Psoas muscle (tissue), 7 donors: ENCODE measurements at regions not wholly inside any gene's neighbourhood (a gene's known extent, or its start where the extent isn't known, plus 50 kb on each side); places are given as distances from the start of the nearest gene placed in this dataset.

Experiments
- ATAC-seq, 4 donors: fragments of 200-7000 bp; cut with Tn5 transposase; one replicate each; pipeline ENCODE4 v1.9.1; 2020; ENCODE audit warnings: moderate library complexity in 3 of 4, mild to moderate bottlenecking in 2 of 4
- DNase-seq, 2 donors: peaks; one replicate each; pipeline ENCODE4 v3.0.0-alpha.2; 2020
- H3K27ac ChIP-seq: fragments of 200-600 bp; one replicate; pipeline ENCODE4 v1.8.0; 2022
- H3K27me3 ChIP-seq, 3 donors: fragments of 200-600 bp in 1 of 3; one replicate each; pipeline versions ENCODE4 v1.6.1 to v1.8.0; 2013 to 2022; ENCODE audit warnings: low read length in 2 of 3, mild to moderate bottlenecking in 2 of 3, moderate library complexity in 1 of 3; ENCODE audit not compliant: insufficient read depth in 3 of 3
- H3K36me3 ChIP-seq, 2 donors: fragments of 200-600 bp in 1 of 2; one replicate each; pipeline versions ENCODE4 v1.6.1 to v1.8.0; 2013 to 2022; ENCODE audit warnings: low read depth in 1 of 2, mild to moderate bottlenecking in 1 of 2, moderate library complexity in 1 of 2; ENCODE audit not compliant: insufficient read depth in 1 of 2
- H3K4me1 ChIP-seq: fragments of 200-600 bp; one replicate; pipeline ENCODE4 v1.8.0; 2022
- H3K4me3 ChIP-seq: fragments of 200-600 bp; one replicate; pipeline ENCODE4 v1.8.0; 2022; ENCODE audit warnings: mild to moderate bottlenecking
- H3K9me3 ChIP-seq: fragments of 200-600 bp; one replicate; pipeline ENCODE4 v1.8.0; 2022
- CTCF ChIP-seq: fragments of 200-600 bp; IDR thresholded peaks from one replicate; pipeline ENCODE4 v1.8.0; 2022; ENCODE audit warnings: antibody characterized with exemption
- WGBS, 3 donors: extraction: QIAGEN DNeasy Blood & Tissue Kit; methylation state at CpG; one replicate each; pipeline versions ENCODE4 v1.1.6 to v1.1.7; 2013; 5-methylcytosine and 5-hydroxymethylcytosine counted together
- intact Hi-C, 2 donors: fragments of 100-400 bp; cut with DNase I; formaldehyde crosslinking; loops; one replicate each; pipeline versions ENCODE4 v1.11.0 to v1.14.2; 2022
- donor health status: healthy with polysubstance abuse.
- donor health status: DM: no; HTN: no; CAD: no; lungs with moderate emphysema.
- donor health status: Bipolar disorder and iron deficiency.
- donor health status: healthy.
- donor health status: DM: yes; HTN: yes; CAD: no.
- donor health status: DM: no; HTN: no; CAD: no.
- donor health status: DM: yes; HTN: yes; CAD: no.

GRCh38 chr10:108836362-108836761, 1086.9 kb downstream of the XPNPEP1 start:
- no peak for ATAC-seq

GRCh38 chr10:108822026-108822425, 1101.3 kb downstream of the XPNPEP1 start:
- Histone ChIP-seq H3K4me3 (no peak overlapping the region), H3K36me3 (no peaks in the 10 kb centered on the region), H3K27ac (no peak overlapping the region), H3K9me3 (no peaks in the 10 kb centered on the region), H3K4me1 (no peaks in the 10 kb centered on the region), H3K27me3 (no peaks in the 10 kb centered on the region)
- no peak for TF ChIP-seq CTCF
- DNase-seq = no peak
- no peak for ATAC-seq
- intact Hi-C loops = no loop called here

More at GRCh38 chr10:108836362-108836761, 1086.9 kb downstream of the XPNPEP1 start:
- WGBS, 3 donors = 79 to 81% (median 79%) methylated on average over 5 of the region's 5 CpGs
- no peaks in the 10 kb centered on the region for H3K9me3 ChIP-seq
- no peak overlapping the region for H3K27ac ChIP-seq
- H3K36me3 ChIP-seq = no peaks in the 10 kb centered on the region
- no peaks in the 10 kb centered on the region for H3K27me3 ChIP-seq
- H3K4me1 ChIP-seq = no peaks in the 10 kb centered on the region
- no peak for DNase-seq
- intact Hi-C loops = no loop called here
- TF ChIP-seq CTCF = no peak
- H3K4me3 ChIP-seq = no peak overlapping the region

GRCh38 chr10:108819302-108819701, 1104.0 kb downstream of the XPNPEP1 start:
- WGBS, 3 donors = 51 to 55% (median 52%) methylated on average over 1 of the region's 1 CpG
- intact Hi-C loops = no loop called here

DNA sequence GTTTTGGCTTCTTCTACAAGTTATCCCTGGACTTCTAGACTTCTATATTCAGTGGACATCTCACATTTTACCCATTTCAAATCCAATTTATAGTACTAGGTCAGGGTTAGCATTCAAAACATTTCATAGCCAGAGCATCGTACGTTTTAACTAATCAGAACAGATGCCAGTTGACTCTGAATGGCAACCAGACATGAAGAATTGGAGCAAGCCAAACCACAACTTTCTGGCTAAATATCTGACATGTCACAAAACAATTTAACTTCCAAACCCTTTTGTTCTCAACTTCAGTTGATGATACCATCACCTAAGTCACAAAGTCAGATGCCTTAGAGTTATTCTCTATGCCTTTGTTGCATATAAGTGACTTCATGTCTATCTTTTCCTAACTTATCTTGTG, 1105.7 kb downstream of the XPNPEP1 start:
- 55 to 75% (median 64%) methylated on average over 2 of the region's 2 CpGs for WGBS, 3 donors
- DNase-seq = no peak
- intact Hi-C loops = no loop called here
- H3K36me3 ChIP-seq = no peaks in the 10 kb centered on the region
- H3K4me1 ChIP-seq = no peaks in the 10 kb centered on the region
- H3K4me3 ChIP-seq = no peak overlapping the region
- H3K27ac ChIP-seq = no peak overlapping the region
- no peak for TF ChIP-seq CTCF
- no peak for ATAC-seq
- H3K27me3 ChIP-seq = no peaks in the 10 kb centered on the region
- no peaks in the 10 kb centered on the region for H3K9me3 ChIP-seq

More at GRCh38 chr10:108819302-108819701, 1104.0 kb downstream of the XPNPEP1 start:
- no peak for DNase-seq
- Histone ChIP-seq H3K27me3 (no peaks in the 10 kb centered on the region), H3K9me3 (no peaks in the 10 kb centered on the region), H3K27ac (no peak overlapping the region), H3K4me3 (no peak overlapping the region), H3K36me3 (no peaks in the 10 kb centered on the region), H3K4me1 (no peaks in the 10 kb centered on the region)
- TF ChIP-seq CTCF = no peak
- ATAC-seq = no peak

- 63 to 93% (median 64%) methylated on average over 3 of the region's 3 CpGs for WGBS, 3 donors
- Histone ChIP-seq H3K27ac (no peak overlapping the region), H3K9me3 (no peaks in the 10 kb centered on the region), H3K36me3 (no peaks in the 10 kb centered on the region), H3K4me1 (no peaks in the 10 kb centered on the region), H3K4me3 (no peak overlapping the region), H3K27me3 (no peaks in the 10 kb centered on the region)
- intact Hi-C loops = no loop called here
- no peak for TF ChIP-seq CTCF
- no peak for ATAC-seq
- DNase-seq = no peak
These were observed 1106.2 kb downstream of the XPNPEP1 start for GRCh38 chr10:108817135-108817534.
